SHP77 treated with DMSO at 0.1 percent for 48 hours (cell line): ENCODE measurements at regions not wholly inside any gene's neighbourhood (a gene's known extent, or its start where the extent isn't known, plus 50 kb on each side); places are given as distances from the start of the nearest gene placed in this dataset.
A peak's percentile ranks its signal among the peaks of the same experiment; 100 is the strongest.

Experiments
- DNase-seq: peaks from one replicate; lab custom pipeline; 2025; lab: John Stamatoyannopoulos, UW

DNA sequence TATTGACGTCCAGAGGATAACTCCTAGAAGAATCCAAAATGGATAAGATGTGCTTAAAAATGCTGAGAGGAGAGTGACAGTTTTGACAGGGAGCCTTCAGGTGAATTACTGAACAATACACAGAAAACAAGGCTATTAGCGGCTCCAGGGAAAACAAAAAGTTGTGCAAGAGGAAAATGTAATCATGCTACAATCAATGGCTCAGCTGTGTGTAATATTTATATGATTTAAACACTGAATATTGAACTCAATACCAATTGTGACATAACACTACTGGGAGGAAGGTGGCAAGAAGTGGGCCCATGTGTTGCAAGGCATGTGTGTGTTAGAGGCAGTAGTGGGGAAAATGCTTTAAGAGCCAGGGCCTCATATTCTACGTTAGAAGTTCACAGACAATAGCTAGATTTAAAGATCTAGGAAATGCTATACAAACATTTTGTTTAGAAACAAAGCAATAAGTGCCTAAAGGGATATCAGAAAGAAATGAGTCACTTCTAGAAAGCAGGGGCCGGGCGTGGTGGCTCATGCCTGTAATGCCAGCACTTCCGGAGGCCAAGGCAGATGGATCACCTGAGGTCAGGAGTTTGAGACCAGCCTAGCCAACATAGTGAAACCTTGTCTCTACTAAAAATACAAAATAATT lies 253.2 kb upstream of the IRX5 start:
- no peak for DNase-seq

DNA sequence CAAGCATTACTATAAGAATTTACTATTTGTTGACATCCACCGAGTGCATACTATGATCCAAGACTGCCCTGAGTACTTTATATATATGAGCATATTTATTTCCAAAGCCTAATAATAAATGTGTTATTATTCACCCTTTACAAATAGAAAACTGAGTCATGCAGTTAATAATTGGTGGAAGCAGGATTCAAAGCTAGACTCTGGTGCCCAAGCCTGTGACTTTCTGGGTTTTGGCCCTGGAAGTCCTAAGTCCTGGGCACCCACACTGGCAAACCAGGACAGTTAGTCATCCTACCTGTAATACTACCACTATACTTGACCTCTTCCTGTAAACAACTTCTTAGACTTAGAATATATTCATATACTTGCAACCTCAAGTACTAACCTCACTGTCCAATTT lies 257.4 kb upstream of the IRX5 start:
- no peak for DNase-seq

DNA sequence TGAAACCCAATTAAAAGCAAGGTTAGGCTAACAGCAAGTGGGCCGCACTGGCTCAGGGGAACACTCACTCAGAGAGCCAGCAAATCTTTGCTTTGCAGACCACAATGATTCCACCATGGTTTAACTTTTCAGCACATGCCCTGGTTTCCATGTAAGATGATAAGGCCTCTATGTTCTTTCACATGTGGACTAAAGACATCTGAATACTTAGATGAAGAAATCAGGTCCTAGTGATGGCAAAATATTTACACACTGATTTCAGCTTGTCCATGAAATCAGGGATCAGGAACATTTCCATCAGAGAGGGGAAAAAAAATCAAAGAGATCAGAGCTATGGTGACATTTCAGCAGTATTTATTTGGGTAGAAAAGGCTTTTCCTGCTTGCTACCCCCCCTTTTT lies 258.2 kb upstream of the IRX5 start:
- DNase-seq = no peak

DNA sequence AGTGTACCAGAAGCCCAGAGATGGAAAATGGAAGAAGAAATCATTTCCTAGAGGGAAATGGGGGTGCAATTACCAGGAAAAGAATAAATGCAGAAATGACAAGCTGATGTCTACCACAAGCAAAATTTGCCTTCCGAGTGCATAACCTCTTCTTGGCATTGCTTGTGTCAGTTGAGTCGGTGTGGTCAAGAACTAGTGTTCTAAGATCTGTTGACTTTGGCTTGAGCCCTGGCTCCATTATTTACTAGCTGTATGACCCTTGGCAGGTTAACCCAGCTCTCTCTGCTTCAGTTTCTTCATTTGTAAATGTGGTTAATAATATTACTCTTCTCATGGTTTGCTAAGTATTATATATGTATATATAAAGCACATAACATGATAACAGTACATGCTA lies 273.0 kb upstream of the IRX5 start:
- DNase-seq = no peak

DNA sequence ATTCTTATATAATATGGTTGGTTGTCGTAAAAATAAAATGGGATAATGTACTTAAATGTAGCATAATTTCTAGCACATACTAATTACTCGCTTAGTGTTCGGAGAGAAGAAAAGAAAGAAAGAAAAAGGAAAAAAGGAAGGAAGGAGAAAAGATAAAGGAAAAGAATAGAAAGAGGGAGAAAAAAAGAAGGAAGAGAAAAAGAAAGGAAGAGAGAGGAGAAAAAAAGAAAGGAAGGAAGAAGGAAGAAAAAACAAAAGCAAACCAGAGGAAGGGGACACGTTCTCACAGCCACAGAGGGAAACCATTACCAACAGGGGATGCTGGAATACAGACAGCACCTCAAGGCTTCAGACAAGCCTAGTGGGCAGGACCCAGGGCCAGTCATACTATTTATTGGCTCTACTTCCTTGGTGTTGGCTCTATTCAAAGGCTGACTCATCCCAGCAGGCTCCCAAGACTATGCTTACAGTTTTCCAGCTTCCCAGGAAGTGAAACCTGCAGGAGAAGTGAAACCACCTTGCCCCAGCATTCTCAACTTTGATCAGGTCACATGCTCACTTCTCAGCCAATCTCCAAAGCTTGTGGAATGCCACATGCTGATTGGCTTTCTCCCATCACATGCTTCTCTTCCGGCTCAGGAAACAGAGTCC lies 273.5 kb upstream of the IRX5 start:
- DNase-seq = no peak

DNA sequence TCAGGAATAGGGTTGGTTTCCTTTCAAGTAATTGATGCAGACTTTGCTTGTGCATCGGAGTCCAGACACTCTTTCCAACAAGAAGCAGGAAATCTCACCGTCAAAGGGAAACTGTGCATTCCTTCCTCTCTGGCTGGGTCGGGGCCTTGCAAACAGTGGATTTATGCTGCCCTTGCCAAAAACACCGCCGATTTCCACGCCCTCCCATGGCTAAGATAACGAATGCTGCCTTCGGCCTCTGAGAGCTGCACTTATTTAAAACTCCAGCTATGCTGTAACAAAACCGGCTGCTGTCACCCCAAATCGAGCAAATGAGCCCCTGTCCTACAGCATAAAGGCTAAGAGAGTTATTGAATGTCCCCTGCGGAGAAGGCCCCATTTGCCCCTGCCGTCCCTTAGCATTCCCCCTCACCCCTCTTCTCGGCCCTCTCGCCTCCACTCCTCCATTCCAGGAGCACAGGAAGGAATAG lies 275.5 kb upstream of the IRX5 start:
- DNase-seq = no peak

DNA sequence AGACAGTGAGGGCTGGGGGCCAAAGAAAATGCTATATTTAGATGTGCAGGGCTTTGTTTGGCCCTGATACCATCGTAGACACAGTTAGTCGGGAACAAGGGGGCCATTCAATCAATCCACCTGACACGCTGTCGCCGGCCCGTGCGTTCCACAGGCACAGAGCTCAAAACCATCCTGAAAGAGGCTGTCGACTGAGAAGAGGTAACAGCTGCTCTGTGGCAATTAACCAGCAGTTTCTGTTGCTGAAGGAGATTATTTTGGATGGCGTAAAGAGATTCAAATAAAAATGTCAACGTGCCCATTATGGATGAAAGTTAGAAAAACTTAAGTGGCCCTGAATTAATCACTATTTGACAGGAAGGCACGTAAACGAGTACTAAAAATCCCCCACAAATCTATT lies 276.2 kb upstream of the IRX5 start:
- DNase-seq = peak; percentile 4

DNA sequence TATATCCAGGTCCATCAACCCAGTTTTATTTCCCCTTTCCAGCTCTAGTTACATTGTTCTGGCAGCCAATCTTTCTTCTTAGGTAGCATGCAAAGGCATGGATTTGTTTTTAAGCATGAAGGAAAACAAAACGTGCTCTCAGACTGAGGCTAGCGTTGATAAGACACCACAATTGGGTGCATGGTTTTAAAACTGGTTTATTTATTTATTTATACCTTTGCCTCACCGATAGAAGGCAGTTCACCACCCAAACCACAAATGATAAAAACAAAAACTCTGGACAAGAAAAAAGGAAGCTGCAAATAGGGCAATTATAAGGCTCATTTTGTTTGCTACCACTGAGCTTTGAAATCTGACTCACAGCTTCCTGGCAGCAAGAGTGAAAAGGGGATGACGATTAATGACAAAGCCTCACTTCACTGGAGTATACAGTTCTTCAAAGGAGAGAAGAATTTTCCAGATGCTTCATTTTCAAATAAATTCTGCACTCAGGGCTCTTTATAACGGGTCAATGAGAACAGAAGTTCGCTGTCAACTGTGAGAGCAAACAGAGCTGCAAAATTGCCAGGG lies 278.4 kb upstream of the IRX5 start:
- DNase-seq = no peak

DNA sequence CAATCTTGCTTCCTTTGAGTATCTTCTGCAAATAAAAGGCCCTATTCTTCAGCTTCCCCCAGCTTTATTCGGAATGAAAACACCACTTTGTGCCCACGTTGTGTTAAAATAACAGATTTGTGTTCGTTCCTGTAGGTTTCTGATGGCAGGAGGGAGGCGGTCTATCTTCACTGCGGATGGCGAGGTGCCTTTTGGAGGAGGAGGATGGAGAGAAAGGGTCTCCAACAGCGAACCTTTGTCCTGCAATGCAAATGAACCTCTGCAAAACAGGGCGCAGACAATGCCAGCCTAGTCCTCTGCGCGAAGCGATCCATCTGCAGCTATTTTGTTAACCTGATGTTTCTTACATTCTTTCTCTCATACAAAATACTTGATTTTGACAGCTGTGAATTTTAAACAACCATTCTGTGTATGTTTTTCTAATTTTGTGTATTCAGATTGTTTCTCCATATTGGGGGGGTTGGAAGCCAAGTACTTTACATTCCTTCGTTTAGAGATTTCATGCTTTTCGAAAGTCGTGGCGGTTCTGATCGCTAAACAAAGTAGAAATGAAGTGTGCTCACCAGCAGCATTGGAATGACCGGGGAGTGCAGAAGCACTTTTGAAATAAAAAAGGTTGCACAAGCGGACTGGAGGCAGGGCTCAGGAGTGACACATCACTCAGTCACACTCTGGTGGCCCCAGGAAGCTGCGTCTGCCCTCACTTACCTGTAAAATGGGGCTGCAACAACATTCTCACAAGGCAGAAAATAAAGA lies 279.0 kb upstream of the IRX5 start:
- DNase-seq = no peak

DNA sequence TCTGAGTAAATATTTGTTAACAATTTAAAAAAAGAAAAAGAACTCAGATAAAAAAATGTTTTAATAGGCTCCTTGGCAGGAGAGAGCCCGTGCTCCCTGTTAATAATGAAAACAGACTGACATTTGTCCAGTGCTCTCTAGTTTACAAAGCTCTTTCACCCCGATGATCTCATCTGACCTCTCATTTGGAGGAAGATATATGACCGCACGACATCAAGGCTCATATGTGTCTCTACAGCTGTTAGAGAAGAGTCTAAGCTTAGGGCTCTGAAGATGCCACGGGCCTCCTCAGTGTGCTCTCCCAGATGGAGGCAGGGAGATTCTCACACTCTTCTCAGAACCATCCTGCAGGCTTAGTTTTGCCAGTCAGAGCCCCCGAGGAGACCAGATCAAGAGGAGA lies 280.8 kb upstream of the IRX5 start:
- DNase-seq = peak; percentile 4

DNA sequence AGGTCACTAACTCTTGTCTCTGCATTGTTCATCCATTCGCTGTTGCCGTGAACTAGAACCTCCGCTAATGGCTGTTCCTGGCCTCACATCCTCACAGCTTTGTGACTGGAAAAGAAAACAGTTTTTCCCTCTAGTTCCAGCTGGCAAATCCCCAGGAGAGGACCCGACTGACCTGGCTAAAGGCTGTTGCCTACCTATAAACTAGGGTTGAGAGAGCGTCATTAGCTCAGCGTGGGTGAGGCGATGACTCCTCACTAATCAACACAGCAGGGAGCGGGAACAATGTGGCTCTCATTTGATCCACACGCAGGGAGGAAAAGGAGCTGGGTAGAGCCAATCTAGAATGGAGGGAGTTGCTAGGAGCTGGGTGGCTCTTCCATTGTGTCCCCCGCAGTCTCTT lies 282.1 kb upstream of the IRX5 start:
- no peak for DNase-seq

DNA sequence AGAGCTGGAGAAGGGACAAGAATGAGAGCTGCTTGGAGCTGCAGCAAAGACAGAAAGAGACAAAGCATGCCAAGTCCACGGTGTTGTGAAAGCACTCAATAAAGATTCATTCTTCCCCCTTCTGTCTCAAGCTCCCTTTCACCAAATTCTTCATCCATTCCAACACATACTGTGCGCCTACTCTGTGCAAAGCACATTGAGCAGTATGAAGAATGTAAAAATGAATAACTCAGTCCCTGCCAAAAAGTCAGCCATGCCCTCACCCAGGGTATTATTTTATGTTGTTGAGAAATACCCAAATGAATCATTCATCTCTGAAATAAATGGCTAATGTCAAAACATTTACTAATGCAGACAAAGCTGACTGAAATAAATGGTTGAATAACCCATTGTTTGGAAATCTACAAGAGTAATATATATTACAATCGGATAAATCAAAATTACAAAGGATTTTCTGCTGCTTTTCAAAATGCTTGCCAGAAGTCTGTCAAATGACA lies 282.9 kb upstream of the IRX5 start:
- no peak for DNase-seq

DNA sequence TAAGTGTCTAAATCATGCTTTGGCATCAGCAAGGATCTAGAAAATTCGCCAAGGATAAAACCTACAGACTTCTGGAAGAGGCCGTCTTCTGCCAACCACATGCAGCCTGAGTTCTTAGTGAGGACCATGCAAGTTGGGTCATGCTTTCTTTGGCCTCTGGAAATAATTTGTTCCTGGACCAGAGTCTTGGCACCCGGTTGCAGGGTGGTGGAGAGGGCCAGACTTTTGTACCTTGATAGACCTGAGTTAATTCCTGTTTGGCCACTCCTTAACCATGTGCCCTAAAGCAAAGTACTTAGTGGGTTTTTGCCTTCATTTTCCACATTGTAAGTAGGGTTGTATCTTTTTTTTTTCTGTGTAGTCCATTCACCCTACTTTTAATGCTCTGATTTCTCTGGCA lies 283.4 kb upstream of the IRX5 start:
- no peak for DNase-seq

DNA sequence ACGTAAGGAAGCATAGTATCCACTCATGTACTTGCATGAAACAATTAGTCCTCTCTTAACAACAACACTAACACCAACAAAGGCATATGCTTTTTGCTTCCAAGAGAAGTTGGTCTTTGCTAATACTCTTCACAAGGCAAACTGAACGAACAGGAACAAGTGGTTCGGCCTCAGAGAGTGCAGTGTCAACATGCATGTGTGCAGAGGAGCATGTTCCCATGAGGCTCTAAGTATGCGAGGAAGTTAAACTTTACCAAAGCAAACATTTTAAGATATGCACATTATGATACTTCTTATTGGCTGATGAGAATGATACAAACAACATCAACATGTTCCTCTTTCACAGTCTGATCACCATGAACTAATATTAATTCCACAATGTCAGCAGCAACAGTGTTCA lies 285.3 kb upstream of the IRX5 start:
- DNase-seq = no peak

DNA sequence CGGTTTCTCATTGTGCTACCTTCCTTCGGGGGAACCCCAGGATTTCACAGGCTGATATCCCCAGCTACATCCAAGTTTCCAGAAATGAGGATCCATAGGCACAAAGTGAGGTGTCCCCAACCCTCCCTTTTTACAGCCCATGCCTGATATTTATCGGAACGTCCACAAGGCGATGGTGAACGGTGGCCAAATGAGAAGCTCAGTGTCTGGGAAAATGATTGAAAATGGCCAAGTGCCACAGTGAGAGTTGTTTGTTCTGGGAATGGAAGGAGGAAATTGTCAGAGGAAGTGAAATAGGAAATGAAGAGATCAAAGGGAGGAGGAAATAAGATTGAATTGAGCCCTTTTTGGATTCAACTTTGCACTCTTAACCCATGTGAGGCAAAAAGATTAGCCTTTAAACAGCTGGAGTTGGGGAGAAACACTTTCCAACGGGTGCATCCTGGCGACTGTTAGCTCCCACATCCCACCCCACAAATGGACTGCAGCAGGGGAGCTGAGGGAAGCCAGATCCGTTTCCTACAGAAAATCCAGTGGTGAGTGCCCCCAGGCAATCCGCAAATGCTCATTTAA lies 294.4 kb upstream of the IRX5 start:
- DNase-seq = no peak

DNA sequence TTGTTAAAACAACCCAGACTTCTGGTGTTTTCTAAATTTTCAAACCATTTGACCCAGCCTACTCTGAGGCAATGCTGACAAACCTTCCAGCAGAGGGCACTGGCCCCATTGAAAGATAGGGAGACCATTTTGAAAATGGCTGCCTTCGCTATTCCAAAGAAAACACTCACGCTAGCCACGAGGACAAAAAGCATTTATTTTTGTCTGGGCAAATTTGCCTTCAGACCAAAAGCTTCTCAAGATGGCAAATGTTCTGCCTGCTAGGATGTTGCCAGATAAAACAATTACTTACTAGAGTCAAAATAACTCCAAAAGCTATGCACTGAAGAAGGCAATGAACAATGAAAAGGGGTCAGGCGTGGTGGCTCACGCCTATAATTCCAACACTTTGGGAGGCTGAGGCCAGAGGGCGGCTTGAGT lies 296.7 kb upstream of the IRX5 start:
- DNase-seq = peak; percentile 5

DNA sequence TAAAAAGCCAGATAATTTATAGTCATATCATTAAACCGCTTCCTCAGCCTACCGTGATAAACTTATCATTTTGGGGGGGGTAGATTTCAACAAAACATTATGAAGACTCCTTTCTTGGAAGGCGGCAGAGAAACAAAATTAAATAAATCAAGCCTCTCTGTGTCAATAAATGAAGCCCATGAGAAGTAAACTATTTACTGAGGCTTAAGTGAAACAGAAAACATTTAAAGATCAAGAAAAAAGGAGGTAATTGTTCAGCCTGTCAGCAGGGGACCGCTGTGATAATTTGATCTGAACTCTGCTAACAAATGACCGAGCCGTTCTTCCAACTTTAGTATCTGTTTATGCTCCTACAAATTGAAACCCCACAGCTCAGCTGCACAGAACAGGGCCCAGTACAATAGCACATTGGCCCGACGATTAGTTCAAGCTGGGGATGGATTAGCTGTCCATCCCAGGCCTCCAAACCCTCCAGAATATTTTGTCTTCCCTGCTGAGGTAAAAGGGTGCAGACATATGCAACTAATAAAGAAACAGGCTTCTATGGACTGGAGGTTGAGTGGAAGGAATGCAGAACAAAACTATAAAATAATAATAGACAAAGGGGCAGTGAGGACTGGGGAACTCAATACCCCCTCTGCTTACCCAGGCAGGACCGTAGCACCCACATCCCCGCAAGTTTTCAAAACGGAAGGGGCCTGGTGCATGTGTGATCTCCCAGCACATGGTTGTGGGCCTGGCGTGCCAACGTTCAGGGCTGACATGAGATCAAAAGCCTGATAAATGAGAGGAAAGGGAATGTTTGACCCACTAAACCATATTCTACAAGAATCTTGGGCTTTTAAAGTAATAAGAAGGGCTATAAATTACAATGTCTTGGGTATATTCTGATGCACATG lies 298.1 kb upstream of the IRX5 start:
- no peak for DNase-seq

DNA sequence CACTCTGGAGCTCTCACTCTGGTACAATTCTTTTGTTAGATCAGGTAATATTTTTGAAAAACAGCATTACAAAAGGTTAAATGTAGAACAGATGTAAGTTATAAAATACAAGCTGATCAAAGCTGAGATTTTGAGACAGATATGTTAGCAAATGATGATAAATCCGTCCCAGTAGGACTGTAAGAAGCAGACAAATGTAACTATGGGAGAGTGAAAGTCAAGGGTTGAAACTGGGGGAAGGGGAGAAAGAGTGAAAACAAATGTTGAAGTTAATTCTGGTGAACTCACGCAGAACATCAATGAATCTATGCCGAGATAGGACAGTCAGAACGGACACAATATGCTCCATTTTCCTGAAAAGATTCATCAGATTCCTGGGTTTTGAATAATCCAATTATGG lies 298.9 kb upstream of the IRX5 start:
- DNase-seq = no peak

DNA sequence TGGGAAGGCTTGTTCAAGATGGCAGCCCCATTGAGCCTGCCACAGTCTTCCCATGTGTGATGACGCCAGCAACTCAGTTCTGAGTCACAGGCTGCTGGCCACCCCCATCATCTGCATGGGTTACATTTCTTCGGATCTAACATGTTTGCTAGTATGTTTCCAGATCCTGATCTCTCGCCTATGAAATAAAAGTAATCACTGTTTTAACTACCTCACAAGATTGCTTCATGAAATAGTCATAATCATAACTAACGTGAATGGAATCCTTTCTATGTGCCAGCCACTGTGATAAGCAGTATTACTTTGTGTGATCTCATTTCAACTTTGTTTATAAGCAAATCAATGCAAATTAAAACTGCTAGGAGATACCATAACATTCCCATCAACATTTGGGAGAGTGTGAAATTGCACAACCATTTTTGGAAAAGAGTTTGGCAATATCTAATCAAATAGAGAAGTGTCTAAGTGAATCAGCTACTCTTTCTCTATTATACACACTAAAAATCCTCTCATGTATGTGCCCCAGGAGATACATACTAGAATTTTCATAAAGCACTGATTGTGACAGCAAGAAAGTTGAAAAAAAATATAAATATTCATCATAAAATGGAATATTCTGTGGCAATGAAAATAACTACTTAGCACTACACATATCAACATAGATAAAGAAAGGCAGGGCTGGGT lies 300.2 kb upstream of the IRX5 start:
- no peak for DNase-seq

DNA sequence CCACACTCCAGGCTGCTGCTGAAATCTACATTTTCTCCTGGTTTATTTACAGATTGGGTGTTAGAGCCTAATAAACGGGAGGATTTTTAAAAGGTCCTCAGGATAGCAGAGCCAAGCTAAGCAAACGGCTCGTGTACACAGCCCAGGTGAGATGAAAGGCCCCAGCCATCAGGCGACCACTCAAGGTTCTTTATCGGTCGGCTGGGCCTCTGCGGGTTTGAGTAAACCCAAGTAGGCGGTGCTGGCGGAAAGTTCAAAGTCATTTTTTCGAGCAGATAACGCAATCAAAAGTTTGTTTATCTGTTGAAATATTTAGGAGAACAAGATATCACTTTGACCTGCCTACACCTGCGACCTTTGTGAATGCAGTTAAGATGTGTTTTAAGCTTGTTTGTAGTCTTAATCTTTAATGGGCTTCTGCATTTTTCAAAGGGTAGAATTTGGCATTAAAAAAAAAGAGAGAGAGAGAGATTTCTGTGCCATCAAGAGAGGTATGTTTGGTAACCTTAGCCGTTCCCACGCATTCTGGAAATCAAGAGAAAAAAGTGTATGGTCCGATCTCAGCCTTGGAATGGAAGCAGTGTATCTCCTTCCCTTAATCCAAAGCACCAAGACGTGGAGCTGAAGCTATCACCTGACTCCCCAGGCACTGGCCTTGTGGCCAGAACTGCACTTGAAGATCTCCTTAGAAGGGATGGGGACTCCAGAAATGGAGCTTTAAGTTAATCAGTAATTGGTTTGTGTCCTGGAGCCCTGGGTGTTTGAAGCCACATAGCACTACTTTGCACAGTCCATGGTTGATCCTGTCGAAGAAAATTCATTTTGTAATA lies 301.7 kb upstream of the IRX5 start:
- no peak for DNase-seq
